Non-pigmented ciliary epithelial cell (primary cell): ENCODE measurements at regions not wholly inside any gene's neighbourhood (a gene's known extent, or its start where the extent isn't known, plus 50 kb on each side); places are given as distances from the start of the nearest gene placed in this dataset.
"Not testable (repeated sequence)": the region's sequence is repeated elsewhere in the genome, so short reads cannot be mapped to it uniquely, and the experiment has no call there.

Source experiments
- DNase-seq: peaks from one replicate; pipeline ENCODE4 v3.0.0-alpha.2; 2010; ENCODE audit warnings: low read depth

- DNase-seq = peak; percentile 34
Observed at GRCh38 chr5:98205691-98206461, 567.6 kb upstream of the RGMB start.

GRCh38 chr5:98206566-98206965 lies 566.9 kb upstream of the RGMB start:
- DNase-seq = no peak

DNA sequence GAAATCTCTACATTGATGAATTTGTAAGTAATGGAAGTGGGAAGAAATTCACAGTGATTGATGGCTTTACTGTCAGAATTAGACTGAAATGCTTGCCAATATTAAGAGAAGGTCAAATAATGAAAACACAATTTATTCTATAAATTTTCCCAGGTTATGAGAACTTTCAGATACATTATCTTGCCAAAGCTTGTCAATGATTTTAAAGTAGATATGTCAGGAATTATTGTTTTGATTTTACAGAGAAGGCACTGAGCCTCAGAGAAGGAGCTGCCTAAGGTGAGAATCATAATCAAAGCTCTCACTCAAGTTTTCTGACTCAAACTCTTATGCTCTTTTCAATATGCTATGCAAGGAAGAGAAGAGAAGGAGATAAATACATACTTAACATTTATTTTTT lies 564.0 kb upstream of the RGMB start:
- DNase-seq = no peak

GRCh38 chr5:98214240-98215051 lies 559.0 kb upstream of the RGMB start:
- DNase-seq = no peak

DNA sequence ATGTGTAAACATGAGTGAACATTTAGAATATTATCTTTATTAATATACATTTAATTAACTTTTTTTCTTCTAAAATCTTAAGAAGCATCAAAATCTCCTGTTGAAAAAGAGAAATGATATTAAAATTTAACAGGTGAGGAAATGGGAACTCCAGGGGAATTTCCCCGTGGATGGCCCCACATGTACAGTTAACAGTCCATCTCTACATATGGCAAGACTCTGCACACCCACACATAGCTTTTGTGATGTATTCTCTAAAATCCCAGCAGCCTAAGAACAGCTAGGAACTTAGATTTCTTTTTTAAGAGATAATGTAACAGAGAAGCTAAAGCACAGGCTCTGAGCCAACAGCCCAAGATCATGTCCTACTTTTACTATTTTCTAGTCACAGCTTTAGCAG lies 556.3 kb upstream of the RGMB start:
- DNase-seq = no peak

DNA sequence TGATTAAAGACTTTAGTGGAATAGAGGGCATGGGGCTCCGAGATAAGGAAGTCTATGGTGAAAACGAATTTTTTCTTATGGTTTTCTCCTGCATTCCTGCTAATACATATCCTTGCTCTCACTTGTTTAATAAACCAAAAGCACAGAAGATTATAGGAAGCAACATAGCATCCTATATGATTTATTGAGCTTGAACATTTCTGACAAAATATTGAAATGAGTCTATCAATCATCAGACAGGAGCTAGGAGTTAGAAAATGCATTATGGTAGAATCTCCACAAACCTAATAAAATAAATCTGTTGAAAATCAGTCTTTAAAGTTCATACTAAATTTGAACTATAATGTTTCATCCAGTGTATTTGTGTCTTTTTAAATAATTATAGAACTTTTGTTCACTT lies 554.6 kb upstream of the RGMB start:
- DNase-seq = no peak

GRCh38 chr5:98227489-98227888 lies 546.0 kb upstream of the RGMB start:
- DNase-seq = no peak

DNA sequence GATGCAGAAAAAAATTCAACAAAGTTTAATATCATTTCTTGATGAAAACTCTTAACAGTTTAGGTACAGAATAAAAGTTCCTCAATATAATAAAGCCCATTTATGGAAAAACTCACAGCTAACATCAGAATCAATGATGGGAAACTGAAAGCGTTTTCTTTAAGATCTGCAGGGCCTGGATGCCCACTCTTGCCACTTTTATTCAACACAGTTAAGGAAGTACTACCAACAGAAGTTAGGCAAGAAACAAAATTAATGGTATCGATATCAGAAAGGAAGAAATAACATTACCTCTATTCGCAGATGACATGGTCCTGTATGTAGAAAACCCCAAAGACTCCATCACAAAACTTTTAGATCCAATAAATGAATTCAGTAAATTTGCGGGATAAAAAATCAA lies 542.4 kb upstream of the RGMB start:
- no peak for DNase-seq

GRCh38 chr5:98237794-98238193 lies 535.7 kb upstream of the RGMB start:
- not testable (repeated sequence) for DNase-seq

GRCh38 chr5:98243972-98244371 lies 529.5 kb upstream of the RGMB start:
- no peak for DNase-seq

DNA sequence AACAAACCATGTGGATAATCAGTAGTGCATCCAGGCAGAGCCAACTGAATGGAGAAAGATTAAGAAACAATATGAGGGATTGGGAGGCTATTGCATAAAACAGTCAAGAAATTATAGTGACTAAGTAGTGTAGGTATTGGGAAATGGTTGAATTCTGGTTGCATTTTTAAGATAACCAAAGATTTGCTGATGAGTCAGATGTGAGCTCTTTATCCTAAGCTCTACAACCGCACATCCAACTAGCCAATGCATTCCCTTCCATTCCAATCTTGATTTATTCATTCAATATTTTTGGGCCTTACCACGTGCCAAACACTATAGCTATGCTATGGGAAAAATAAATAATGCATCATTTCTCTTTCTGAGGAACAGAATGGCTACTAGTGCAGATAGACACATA lies 524.5 kb upstream of the RGMB start:
- DNase-seq = peak; percentile 86

- DNase-seq = no peak
Observed at GRCh38 chr5:98258939-98259338, 514.5 kb upstream of the RGMB start.

DNA sequence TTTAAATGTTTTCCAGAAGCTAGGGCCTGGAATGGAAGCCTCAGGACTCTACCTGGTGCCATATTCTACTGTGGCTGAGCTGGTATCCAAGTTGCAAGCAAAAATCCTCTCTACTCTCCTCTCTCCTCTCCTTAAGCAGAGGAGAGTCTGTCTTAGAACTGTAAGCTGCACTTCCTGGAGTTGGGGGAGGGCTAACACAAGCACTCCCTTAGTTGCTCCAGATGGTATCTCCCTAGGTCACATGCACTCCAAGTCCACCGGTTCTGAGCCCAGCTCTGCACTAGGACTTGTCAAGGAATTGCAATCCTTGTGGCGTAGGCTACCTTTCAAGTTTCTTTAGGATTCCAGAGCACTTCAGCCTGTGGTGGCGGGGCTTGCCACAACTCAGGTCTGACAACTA lies 513.9 kb upstream of the RGMB start:
- no peak for DNase-seq

DNA sequence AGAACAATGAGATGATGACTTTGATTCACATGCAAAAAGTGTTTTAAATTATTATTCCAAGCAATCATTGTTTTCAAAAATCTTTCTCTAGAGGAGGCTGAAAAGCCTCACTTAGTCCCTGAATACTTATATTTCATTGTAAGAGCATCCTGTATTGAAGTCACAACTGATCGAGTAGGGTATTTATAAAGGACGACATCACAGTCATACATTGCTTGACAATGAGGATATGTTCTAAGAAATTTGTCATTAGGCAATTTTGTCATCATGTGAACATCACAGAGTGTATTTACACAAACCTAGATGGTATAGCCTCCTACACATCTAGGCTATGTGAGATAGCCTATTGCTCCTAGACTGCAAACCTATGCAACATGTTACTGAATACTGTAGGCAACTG lies 510.4 kb upstream of the RGMB start:
- DNase-seq = no peak

DNA sequence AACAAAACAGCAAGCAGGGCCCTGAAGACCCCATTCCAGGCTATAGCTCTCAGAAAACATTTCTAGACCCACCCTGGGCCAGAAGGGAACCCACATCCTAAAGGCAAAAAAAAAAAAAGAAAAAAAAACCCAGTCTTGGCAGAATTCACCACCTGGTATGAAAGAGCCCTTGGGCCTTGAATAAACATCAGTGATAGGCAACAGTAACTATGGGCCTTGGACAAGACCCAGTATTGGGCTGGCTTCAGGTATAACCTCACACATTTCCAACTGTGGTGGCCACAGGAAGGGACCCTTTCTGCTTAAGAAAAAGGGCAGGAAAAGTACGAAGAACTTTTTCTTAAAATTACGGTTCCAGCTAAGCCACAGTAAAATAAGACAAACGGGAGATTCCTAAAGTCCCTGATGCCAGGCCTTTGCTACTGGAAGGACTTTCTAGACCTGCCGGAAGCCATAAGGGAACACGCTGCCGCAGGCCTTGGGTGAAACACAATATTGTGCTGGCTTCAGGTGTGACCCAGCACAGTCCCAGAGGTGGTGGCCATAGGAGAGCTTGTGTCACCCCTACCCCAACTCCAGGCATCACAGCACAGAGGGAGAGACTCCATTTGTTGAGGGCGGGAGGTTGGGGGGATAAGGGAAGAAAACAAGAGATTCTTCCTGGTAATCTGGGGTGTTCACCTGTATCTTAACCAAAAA lies 505.2 kb upstream of the RGMB start:
- no peak for DNase-seq

DNA sequence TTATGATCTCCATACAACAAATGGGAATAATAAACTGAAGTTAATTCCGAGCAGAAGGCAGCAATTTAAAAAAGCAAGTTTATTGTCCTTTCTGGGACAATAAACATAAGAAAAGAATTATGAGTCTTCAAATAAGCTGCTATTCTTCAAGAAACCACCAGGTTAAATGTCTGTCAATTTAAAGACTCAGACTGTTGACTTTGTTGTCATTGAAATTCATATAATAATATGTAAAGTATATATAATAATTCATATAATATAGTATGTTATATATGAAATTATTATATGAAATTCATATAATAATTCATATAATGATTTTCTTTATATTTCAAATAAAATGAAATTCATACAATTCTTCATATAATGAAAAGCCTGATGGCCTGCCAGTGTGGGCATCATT lies 497.5 kb upstream of the RGMB start:
- DNase-seq = no peak

DNA sequence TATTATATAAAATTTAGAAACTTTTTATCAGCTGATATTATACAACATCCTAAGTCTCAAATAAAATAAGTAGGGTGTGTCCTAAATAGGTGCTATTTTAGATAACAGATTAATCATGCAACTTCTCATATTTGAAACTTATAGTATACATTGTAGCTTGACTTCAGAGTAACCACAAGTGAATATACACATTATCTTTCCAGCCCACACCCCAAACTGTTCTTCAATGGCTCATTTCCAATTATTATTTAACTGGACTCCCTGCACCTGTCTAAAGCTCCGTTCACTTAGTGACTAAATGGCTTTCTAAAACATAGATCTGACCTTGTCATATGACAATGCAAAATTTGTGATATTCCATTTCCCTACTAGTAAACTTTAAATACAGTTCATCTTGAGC lies 490.9 kb upstream of the RGMB start:
- DNase-seq = no peak

- DNase-seq = no peak
Observed at GRCh38 chr5:98292496-98292895, 481.0 kb upstream of the RGMB start.

DNA sequence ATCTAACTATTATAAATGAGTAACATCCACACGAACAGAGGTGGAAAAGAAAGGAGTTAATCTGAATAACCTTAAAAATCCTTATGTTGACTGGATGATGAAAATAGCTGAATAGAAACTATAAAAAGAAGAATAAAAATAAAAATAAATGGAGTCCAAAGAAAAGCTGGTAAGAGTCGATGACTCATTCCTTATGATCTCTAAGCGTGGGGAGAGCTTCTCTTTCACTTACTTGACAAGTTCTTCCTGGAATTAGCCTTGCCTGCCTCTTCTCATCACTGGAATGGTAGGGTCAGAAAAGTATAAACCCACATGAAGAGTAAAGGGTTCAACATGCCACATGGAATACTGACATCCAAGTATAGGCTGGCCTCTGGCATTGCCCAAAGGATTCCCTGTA lies 477.0 kb upstream of the RGMB start:
- DNase-seq = peak; percentile 58

- DNase-seq = no peak
Observed at GRCh38 chr5:98299435-98299834, 474.0 kb upstream of the RGMB start.

DNA sequence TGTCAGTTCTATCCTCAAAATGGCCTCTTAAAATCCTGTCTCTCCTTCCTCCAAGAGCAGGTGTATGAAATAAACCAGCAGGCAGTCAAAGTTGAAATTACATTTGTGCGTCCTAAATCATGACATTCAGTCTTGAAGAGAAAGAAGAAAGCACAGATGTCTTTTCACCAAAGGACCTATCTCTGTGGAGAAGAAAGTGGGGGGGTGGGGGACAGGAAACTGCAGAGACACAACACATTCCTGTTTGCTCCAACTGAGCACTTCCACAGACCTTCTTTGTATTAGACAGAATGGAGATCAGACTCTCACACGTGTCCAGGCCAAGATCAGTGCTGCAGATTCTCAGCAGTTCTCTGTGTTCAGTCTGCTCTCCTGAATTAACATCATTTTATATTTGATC lies 471.9 kb upstream of the RGMB start:
- DNase-seq = no peak

DNA sequence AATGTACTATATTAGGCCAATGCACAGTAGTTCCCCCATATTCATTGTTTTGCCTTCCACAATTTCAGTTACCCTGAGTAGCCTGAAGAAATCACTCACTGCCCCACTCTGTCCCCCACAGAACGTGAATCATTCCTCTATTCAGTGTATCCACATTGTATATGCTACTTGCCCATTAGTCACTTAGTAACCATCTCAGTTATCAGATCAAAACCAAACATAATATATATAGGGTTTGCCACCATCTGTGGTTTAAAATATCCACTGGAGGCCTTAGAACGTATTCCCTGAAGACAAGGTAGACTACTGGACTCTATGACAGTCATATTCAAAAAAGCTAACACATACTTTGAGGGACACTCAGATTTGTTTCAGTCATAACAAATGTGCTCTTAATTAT lies 465.7 kb upstream of the RGMB start:
- DNase-seq = peak; percentile 64

GRCh38 chr5:98308231-98308630 lies 465.2 kb upstream of the RGMB start:
- no peak for DNase-seq
